DOHH2 (cell line): ENCODE measurements at regions not wholly inside any gene's neighbourhood (a gene's known extent, or its start where the extent isn't known, plus 50 kb on each side); places are given as distances from the start of the nearest gene placed in this dataset.

Experiments
- H3F3A ChIP-seq: fragments of 200-600 bp; sonication (generic), shearing (Covaris generic); 2 replicates; pipeline ENCODE4 v1.6.0; 2016; ENCODE audit warnings: antibody characterized with exemption, mild to moderate bottlenecking; ENCODE audit not compliant: control insufficient read depth, insufficient read depth
- H3K27ac ChIP-seq: fragments of 200-600 bp; sonication (generic); 2 replicates; pipeline ENCODE4 v1.5.1; 2014; ENCODE audit warnings: low read depth, mild to moderate bottlenecking, low read length, moderate library complexity
- H3K27me3 ChIP-seq: fragments of 200-600 bp; sonication (generic); 2 replicates; pipeline ENCODE4 v1.6.1; 2014; ENCODE audit warnings: mild to moderate bottlenecking, low read length, mixed read lengths; ENCODE audit not compliant: control insufficient read depth
- H3K36me3 ChIP-seq: fragments of 200-600 bp; sonication (generic); 2 replicates; pipeline ENCODE4 v1.6.1; 2014; ENCODE audit warnings: mild to moderate bottlenecking, low read length, moderate library complexity, mixed read lengths; ENCODE audit not compliant: control insufficient read depth
- H3K4me1 ChIP-seq: fragments of 200-600 bp; sonication (generic); 2 replicates; pipeline ENCODE4 v1.6.1; 2014; ENCODE audit warnings: mild to moderate bottlenecking, low read length, mixed read lengths; ENCODE audit not compliant: control insufficient read depth
- H3K4me2 ChIP-seq: fragments of 200-600 bp; sonication (generic); 2 replicates; pipeline ENCODE4 v1.6.0; 2014; ENCODE audit warnings: mild to moderate bottlenecking, low read length, moderate library complexity
- H3K4me3 ChIP-seq: fragments of 200-600 bp; sonication (generic); 2 replicates; pipeline ENCODE4 v1.5.1; 2014; ENCODE audit warnings: mild to moderate bottlenecking, low read length, mixed read lengths
- H3K79me2 ChIP-seq: fragments of 200-600 bp; sonication (generic); 2 replicates; pipeline ENCODE4 v1.6.1; 2014; ENCODE audit warnings: mild to moderate bottlenecking, low read length, mixed read lengths; ENCODE audit not compliant: control insufficient read depth
- H3K9me2 ChIP-seq: fragments of 200-600 bp; sonication (generic); replicated peaks from 2 replicates; pipeline ENCODE4 v1.6.1; 2014; ENCODE audit warnings: mild to moderate bottlenecking, low read length, mixed read lengths; ENCODE audit not compliant: control insufficient read depth
- H3K9me3 ChIP-seq: fragments of 200-600 bp; sonication (generic); 2 replicates; pipeline ENCODE4 v1.6.1; 2014; ENCODE audit warnings: antibody characterized with exemption, low read length, mixed read lengths; ENCODE audit not compliant: control insufficient read depth, insufficient read depth
- H4K20me1 ChIP-seq: fragments of 200-600 bp; sonication (generic); 2 replicates; pipeline ENCODE4 v1.6.0; 2014; ENCODE audit warnings: low read depth, mild to moderate bottlenecking, antibody characterized with exemption, low read length, moderate library complexity; ENCODE audit not compliant: control insufficient read depth, insufficient read depth
- CTCF ChIP-seq: fragments of 200-600 bp; sonication (generic); IDR thresholded peaks from one replicate; pipeline ENCODE4 v1.5.1; 2014; ENCODE audit warnings: antibody characterized with exemption, mild to moderate bottlenecking, low read depth, low read length; ENCODE audit not compliant: poor library complexity, severe bottlenecking
- EZH2phosphoT487 ChIP-seq: fragments of 200-600 bp; sonication (generic); IDR thresholded peaks from 2 replicates; pipeline ENCODE4 v1.6.1; 2017; ENCODE audit warnings: borderline replicate concordance, mild to moderate bottlenecking, antibody characterized with exemption, low read length, moderate library complexity, mixed read lengths

DNA sequence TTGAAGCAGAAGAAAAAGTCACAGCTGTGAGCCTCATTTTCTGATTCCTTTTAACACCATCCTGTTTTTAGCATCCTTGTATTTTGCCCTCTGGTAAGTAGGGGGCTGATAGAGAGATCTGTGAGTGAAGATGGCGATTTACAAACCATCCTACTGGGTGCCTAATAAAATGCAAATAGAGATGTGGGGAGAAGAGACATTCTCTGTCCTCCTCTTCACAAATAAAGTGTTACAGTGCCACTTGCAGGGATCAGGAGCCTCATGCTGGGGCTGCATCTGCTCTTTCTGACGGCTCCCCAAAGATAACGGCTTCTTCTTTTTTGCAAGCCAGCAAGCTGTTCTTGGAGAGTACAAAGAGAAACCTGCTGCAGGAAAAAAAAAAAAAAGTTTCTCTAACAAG lies 418.6 kb downstream of the TOX3 start:
- Histone ChIP-seq H3K4me3 (no peak overlapping the region), H3K4me1 (no peaks in the 10 kb centered on the region), H3K9me3 (no peaks in the 10 kb centered on the region), H3K27ac (no peak overlapping the region), H4K20me1 (no peaks in the 10 kb centered on the region), H3K4me2 (no peak overlapping the region), H3F3A (no peaks in the 10 kb centered on the region), H3K9me2 (no peaks in the 10 kb centered on the region), H3K79me2 (no peaks in the 10 kb centered on the region), H3K27me3 (no peaks in the 10 kb centered on the region), H3K36me3 (no peaks in the 10 kb centered on the region)
- TF ChIP-seq EZH2phosphoT487 (no peak), CTCF (no peak)

DNA sequence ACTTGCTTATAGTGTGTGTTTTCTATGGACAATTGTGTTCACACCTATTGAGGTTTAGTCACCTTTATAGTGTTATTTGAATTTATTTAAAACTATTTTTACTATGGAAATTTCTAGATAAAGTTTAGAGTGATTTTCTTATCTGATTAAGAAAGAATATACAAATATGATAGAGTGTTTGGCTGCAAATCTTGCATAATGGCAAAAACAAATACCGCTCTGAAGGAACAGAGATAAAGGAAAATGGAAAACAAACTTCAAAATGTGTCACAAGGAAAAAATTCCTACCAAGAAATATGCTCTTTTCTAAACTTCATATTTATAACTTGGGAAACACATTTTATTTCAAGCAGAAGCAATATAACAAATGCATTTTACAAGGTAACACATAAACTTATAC lies 423.1 kb downstream of the TOX3 start:
- TF ChIP-seq CTCF (no peak), EZH2phosphoT487 (no peak)
- H3K79me2 ChIP-seq: no peaks in the 10 kb centered on the region
- no peaks in the 10 kb centered on the region for H3K27me3 ChIP-seq
- no peaks in the 10 kb centered on the region for H3K36me3 ChIP-seq
- no peak overlapping the region for H3K4me2 ChIP-seq
- no peaks in the 10 kb centered on the region for H3F3A ChIP-seq
- H3K27ac ChIP-seq: no peak overlapping the region
- no peaks in the 10 kb centered on the region for H3K4me1 ChIP-seq
- no peaks in the 10 kb centered on the region for H3K9me2 ChIP-seq
- no peaks in the 10 kb centered on the region for H4K20me1 ChIP-seq
- H3K9me3 ChIP-seq: no peaks in the 10 kb centered on the region
- no peak overlapping the region for H3K4me3 ChIP-seq

GRCh38 chr16:52123061-52123839 lies 423.7 kb downstream of the TOX3 start:
- H3K36me3 ChIP-seq: no peaks in the 10 kb centered on the region
- H4K20me1 ChIP-seq: no peaks in the 10 kb centered on the region
- no peak overlapping the region for H3K27ac ChIP-seq
- no peaks in the 10 kb centered on the region for H3K9me3 ChIP-seq
- TF ChIP-seq CTCF (no peak), EZH2phosphoT487 (no peak)
- H3K4me3 ChIP-seq: no peak overlapping the region
- no peaks in the 10 kb centered on the region for H3K4me1 ChIP-seq
- no peaks in the 10 kb centered on the region for H3K27me3 ChIP-seq
- no peaks in the 10 kb centered on the region for H3K9me2 ChIP-seq
- H3K4me2 ChIP-seq: no peak overlapping the region
- H3K79me2 ChIP-seq: no peaks in the 10 kb centered on the region
- H3F3A ChIP-seq: no peaks in the 10 kb centered on the region
